B cell (primary cell): ENCODE measurements at regions not wholly inside any gene's neighbourhood (a gene's known extent, or its start where the extent isn't known, plus 50 kb on each side); places are given as distances from the start of the nearest gene placed in this dataset.

Source experiments
- ATAC-seq: fragments of 200-7000 bp; cut with Tn5 transposase; one replicate; pipeline ENCODE4 v1.10.0; 2021; ENCODE audit warnings: low read depth, mild to moderate bottlenecking, moderate number of reproducible peaks, moderate library complexity
- CTCF ChIA-PET: fragments of 350-600 bp; sonication (Branson Sonifier 250); formaldehyde crosslinking; loops from one replicate; lab custom pipeline; 2021; ENCODE audit warnings: antibody characterized with exemption, inconsistent platforms; lab: Charles Lee
- POLR2A ChIA-PET: fragments of 350-600 bp; sonication (Branson Sonifier 250); formaldehyde crosslinking; loops from one replicate; lab custom pipeline; 2021; ENCODE audit warnings: antibody characterized with exemption; lab: Charles Lee
- DNase-seq: peaks from one replicate; pipeline ENCODE4 v3.0.0; 2013
- H2AFZ ChIP-seq: 2 replicates; pipeline ENCODE4 v1.6.1; 2012; ENCODE audit warnings: mild to moderate bottlenecking, low read depth, low read length; ENCODE audit not compliant: insufficient read depth, poor library complexity, severe bottlenecking
- H3K27ac ChIP-seq, 2 donors: 1 replicate in 1 of 2; 2 replicates in 1 of 2; pipeline ENCODE4 v1.5.1; 2012 to 2013; ENCODE audit warnings: low read length in 2 of 2, mild to moderate bottlenecking in 2 of 2, moderate library complexity in 1 of 2
- H3K27me3 ChIP-seq, 4 experiments: fragments of 200-600 bp in 1 of 4; sonication (generic) in 1 of 4; replicated peaks in 1 of 4; 1 replicate in 2 of 4; 2 replicates in 2 of 4; pipeline versions ENCODE4 v1.6.1 to v1.7.0; 2013 to 2016; ENCODE audit warnings: low read length in 3 of 4, mild to moderate bottlenecking in 2 of 4, mixed read lengths in 1 of 4, moderate library complexity in 1 of 4; ENCODE audit not compliant: insufficient read depth in 4 of 4, control insufficient read depth in 3 of 4; ENCODE audit errors: control extremely low read depth in 1 of 4
- H3K36me3 ChIP-seq, 2 experiments: replicated peaks in 1 of 2; 1 replicate in 1 of 2; 2 replicates in 1 of 2; pipeline versions ENCODE4 v1.6.1 to v1.7.1; 2013; ENCODE audit warnings: low read length in 1 of 2; ENCODE audit not compliant: insufficient read depth in 2 of 2, control insufficient read depth in 1 of 2; ENCODE audit errors: control extremely low read depth in 1 of 2, extremely low read depth in 1 of 2
- H3K4me1 ChIP-seq, 2 donors: fragments of 200-600 bp in 1 of 2; sonication (generic) in 1 of 2; 1 replicate in 1 of 2; 2 replicates in 1 of 2; pipeline versions ENCODE4 v1.5.1 to v1.6.1; 2013 to 2017; ENCODE audit warnings: low read length in 2 of 2; ENCODE audit not compliant: control insufficient read depth in 2 of 2, insufficient read depth in 2 of 2
- H3K4me2 ChIP-seq: replicated peaks from 2 replicates; pipeline ENCODE3; 2012; ENCODE audit warnings: mild to moderate bottlenecking, low read depth, low read length; ENCODE audit not compliant: poor library complexity, severe bottlenecking
- H3K4me3 ChIP-seq, 5 experiments: fragments of 200-600 bp in 1 of 5; sonication (generic) in 1 of 5; 1 replicate in 3 of 5; 2 replicates in 2 of 5; pipeline versions ENCODE4 v1.5.1 to v1.7.0; 2011 to 2016; ENCODE audit warnings: low read length in 4 of 5, mild to moderate bottlenecking in 4 of 5, low read depth in 2 of 5, control low read depth in 1 of 5, moderate library complexity in 1 of 5; ENCODE audit not compliant: insufficient read depth in 1 of 5; ENCODE audit errors: control extremely low read depth in 1 of 5, extremely low read depth in 1 of 5
- H3K79me2 ChIP-seq: fragments of 200-600 bp; sonication (generic); one replicate; pipeline ENCODE4 v1.6.0; 2016; ENCODE audit warnings: low read length; ENCODE audit not compliant: control insufficient read depth, insufficient read depth
- H3K9ac ChIP-seq: fragments of 200-600 bp; sonication (generic); 2 replicates; pipeline ENCODE4 v1.6.1; 2017; ENCODE audit warnings: mild to moderate bottlenecking, low read length, moderate library complexity
- H3K9me3 ChIP-seq, 3 donors: one replicate each; pipeline versions ENCODE4 v1.6.1 to v1.7.1; 2013; ENCODE audit warnings: low read length in 2 of 3; ENCODE audit not compliant: control insufficient read depth in 2 of 3, insufficient read depth in 1 of 3; ENCODE audit errors: control extremely low read depth in 1 of 3
- H4K20me1 ChIP-seq: 2 replicates; pipeline ENCODE4 v1.6.0; 2012; ENCODE audit warnings: mild to moderate bottlenecking, low read length; ENCODE audit not compliant: insufficient read depth, control insufficient read depth, poor library complexity, severe bottlenecking
- H3K27ac Mint-ChIP-seq: one replicate; pipeline ENCODE4 v1.8.0; 2021; ENCODE audit warnings: mixed read lengths
- H3K27me3 Mint-ChIP-seq: one replicate; pipeline ENCODE4 v1.8.0; 2021; ENCODE audit warnings: mixed read lengths
- H3K4me1 Mint-ChIP-seq: one replicate; pipeline ENCODE4 v1.8.0; 2021; ENCODE audit warnings: mixed read lengths
- H3K4me3 Mint-ChIP-seq: one replicate; pipeline ENCODE4 v1.8.0; 2021; ENCODE audit warnings: mixed read lengths
- H3K9me3 Mint-ChIP-seq: one replicate; pipeline ENCODE4 v1.8.0; 2022; ENCODE audit warnings: mixed read lengths; ENCODE audit not compliant: insufficient read depth
- CTCF ChIP-seq: fragments of 200-600 bp; IDR thresholded peaks from one replicate; pipeline ENCODE4 v1.8.0; 2022; ENCODE audit warnings: antibody characterized with exemption, mild to moderate bottlenecking
- EZH2 ChIP-seq: IDR thresholded peaks from 2 replicates; pipeline ENCODE4 v1.6.1; 2012; ENCODE audit warnings: borderline replicate concordance, low read depth, mild to moderate bottlenecking, moderate library complexity, low read length; ENCODE audit not compliant: insufficient read depth, poor library complexity, severe bottlenecking
- WGBS: methylation state at CpG from one replicate; pipeline ENCODE4 v1.1.5; 2013; ENCODE audit warnings: missing lambda C conversion rate; ENCODE audit not compliant: insufficient coverage; 5-methylcytosine and 5-hydroxymethylcytosine counted together
- intact Hi-C: fragments of 100-400 bp; cut with micrococcal nuclease; formaldehyde crosslinking; loops from one replicate; pipeline ENCODE4 v1.10.0; 2022

DNA sequence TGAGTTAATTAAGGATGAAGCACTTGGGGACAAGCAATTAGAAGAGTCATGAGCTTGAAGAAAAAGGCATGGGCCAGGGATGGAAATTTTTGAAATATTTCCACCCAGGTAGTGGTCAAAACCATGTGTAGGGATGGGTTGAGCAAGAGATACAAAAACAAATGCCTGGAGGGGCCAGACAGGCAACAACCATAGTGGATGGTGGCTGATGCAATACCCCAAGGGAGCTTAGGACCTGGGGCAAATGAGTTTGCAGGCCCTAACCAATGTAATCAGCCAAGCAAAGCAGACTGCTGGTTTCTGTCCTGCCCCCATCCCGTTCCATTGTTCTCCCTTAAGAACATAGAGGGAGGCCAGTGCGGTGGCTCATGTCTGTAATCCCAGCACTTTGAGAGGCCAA lies 119.1 kb upstream of the FGGY start:
- no peak overlapping the region for H3K27ac Mint-ChIP-seq

More for the DNA sequence above, 119.1 kb upstream of the FGGY start:
- Histone ChIP-seq H2AFZ (no peak overlapping the region), H3K4me3 (no peak overlapping the region), H3K4me2 (no peak overlapping the region), H3K9me3 (no peaks in the 10 kb centered on the region), H3K27me3 (no peaks in the 10 kb centered on the region), H3K4me1 (peaks cover 4 to 6% of the 10 kb centered on the region in 2 donors), H4K20me1 (no peaks in the 10 kb centered on the region), H3K9ac (no peak overlapping the region), H3K36me3 (no peaks in the 10 kb centered on the region), H3K27ac (no peak overlapping the region), H3K79me2 (no peaks in the 10 kb centered on the region)
- TF ChIP-seq CTCF, result no peak
- TF ChIP-seq EZH2, result no peak
- no peaks in the 10 kb centered on the region for H3K27me3 Mint-ChIP-seq
- H3K4me1 Mint-ChIP-seq, result peaks cover 13% of the 10 kb centered on the region
- ChIA-PET POLR2A (no interaction called here), CTCF (interaction anchor here (1.2 kb wide), 1 partner anchor 18 kb away, joined by 3 read pairs; no protein-coding TSS in a partner anchor)
- no peak for ATAC-seq
- H3K9me3 Mint-ChIP-seq, result no peaks in the 10 kb centered on the region
- H3K4me3 Mint-ChIP-seq, result no peak overlapping the region
- intact Hi-C loops, result no loop called here
- 88% methylated on average over 2 of the region's 2 CpGs for WGBS
- no peak for DNase-seq
